GM12864 (cell line): ENCODE measurements at regions not wholly inside any gene's neighbourhood (a gene's known extent, or its start where the extent isn't known, plus 50 kb on each side); places are given as distances from the start of the nearest gene placed in this dataset.

Experiments used
- DNase-seq: peaks from one replicate; pipeline ENCODE4 v3.0.0-alpha.2; 2011; ENCODE audit warnings: low read depth
- H3K4me3 ChIP-seq: 2 replicates; pipeline ENCODE4 v1.5.1; 2011; ENCODE audit warnings: mild to moderate bottlenecking, low read depth, low read length, control low read depth
- CTCF ChIP-seq: IDR thresholded peaks from 2 replicates; pipeline ENCODE4 v1.5.1; 2011; ENCODE audit warnings: low read depth, mild to moderate bottlenecking, moderate library complexity, low read length, control low read depth, inconsistent platforms; ENCODE audit errors: missing control alignments

- DNase-seq, result no peak
- H3K4me3 ChIP-seq, result no peak overlapping the region
- no peak for TF ChIP-seq CTCF
These were observed 183.7 kb upstream of the TMEM132C start for GRCh38 chr12:128083132-128083729.

- H3K4me3 ChIP-seq, result no peak overlapping the region
- DNase-seq, result no peak
- TF ChIP-seq CTCF, result no peak
These were observed 178.0 kb upstream of the TMEM132C start for GRCh38 chr12:128088926-128089325.

- no peak for TF ChIP-seq CTCF
- no peak for DNase-seq
- no peak overlapping the region for H3K4me3 ChIP-seq
These were observed 177.0 kb upstream of the TMEM132C start for GRCh38 chr12:128089961-128090360.

GRCh38 chr12:128091101-128091720 is 175.8 kb upstream of the TMEM132C start:
- no peak for DNase-seq
- H3K4me3 ChIP-seq, result no peak overlapping the region
- TF ChIP-seq CTCF, result no peak

GRCh38 chr12:128091951-128092382 is 175.0 kb upstream of the TMEM132C start:
- TF ChIP-seq CTCF, result no peak
- no peak for DNase-seq
- no peak overlapping the region for H3K4me3 ChIP-seq

GRCh38 chr12:128098730-128099129 is 168.2 kb upstream of the TMEM132C start:
- TF ChIP-seq CTCF, result no peak
- no peak for DNase-seq
- H3K4me3 ChIP-seq, result no peak overlapping the region

GRCh38 chr12:128103152-128103551 is 163.8 kb upstream of the TMEM132C start:
- no peak for TF ChIP-seq CTCF
- DNase-seq, result no peak
- no peak overlapping the region for H3K4me3 ChIP-seq
